OCI-LY3 (cell line): ENCODE measurements at regions not wholly inside any gene's neighbourhood (a gene's known extent, or its start where the extent isn't known, plus 50 kb on each side); places are given as distances from the start of the nearest gene placed in this dataset.

Experiments
- CTCF ChIP-seq: fragments of 200-600, 300-600 bp; sonication (generic); IDR thresholded peaks from 2 replicates; pipeline ENCODE4 v1.5.1; 2014; ENCODE audit warnings: antibody characterized with exemption, low read length, low read depth
- EZH2phosphoT487 ChIP-seq: fragments of 200-600 bp; shearing (Covaris generic); IDR thresholded peaks from 2 replicates; pipeline ENCODE4 v1.6.1; 2018; ENCODE audit warnings: antibody characterized with exemption, mixed run types, low read depth

GRCh38 chr3:18019161-18019495 lies 276.7 kb upstream of the TBC1D5 start:
- TF ChIP-seq CTCF (no peak), EZH2phosphoT487 (no peak)
